HG02981 (cell line): ENCODE measurements at regions not wholly inside any gene's neighbourhood (a gene's known extent, or its start where the extent isn't known, plus 50 kb on each side); places are given as distances from the start of the nearest gene placed in this dataset.
A peak's percentile ranks its signal among the peaks of the same experiment; 100 is the strongest.

Experiments
- ATAC-seq: cut with Tn5 transposase; IDR thresholded peaks from one replicate; pipeline ENCODE4 v1.9.1; 2021; ENCODE audit warnings: mild to moderate bottlenecking, moderate library complexity; ENCODE audit not compliant: unreplicated experiment

DNA sequence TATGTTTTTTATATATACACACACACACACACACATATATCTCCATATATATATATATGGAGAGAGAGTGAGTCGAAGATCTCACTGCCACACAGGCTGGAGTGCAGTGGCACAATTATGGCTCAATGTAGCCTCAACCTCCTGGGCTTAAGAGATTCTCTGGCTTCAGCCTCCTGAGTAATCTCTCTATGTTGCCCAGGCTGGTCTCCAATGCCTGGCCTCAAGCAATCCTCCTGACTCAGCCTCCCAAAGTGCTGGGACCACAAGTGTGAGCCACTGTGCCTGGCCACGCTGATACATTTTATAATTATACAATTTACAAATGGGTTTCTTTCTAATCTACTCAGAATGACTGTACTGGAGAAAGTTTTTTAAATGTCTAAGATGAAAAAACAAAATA lies 664.2 kb downstream of the PTPRC start:
- no peak for ATAC-seq

DNA sequence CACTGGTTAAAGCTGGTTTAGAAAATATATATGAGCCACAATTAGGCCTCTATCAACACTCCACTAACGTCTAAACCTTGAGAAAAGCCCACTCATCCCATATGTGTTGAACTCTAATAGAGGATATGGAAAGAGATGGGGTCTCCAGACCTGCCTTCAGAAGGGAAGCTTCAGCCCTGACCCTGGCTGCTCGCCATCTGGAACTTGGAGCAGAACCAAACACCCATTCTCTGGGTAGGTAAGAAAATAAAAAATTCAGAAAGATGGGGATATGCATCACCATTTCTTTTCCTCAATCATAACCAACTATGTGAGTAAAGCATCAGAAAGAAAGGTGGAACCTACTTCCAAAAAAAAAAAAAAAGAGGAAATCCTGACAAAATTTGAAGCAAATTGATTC lies 666.2 kb downstream of the PTPRC start:
- no peak for ATAC-seq

DNA sequence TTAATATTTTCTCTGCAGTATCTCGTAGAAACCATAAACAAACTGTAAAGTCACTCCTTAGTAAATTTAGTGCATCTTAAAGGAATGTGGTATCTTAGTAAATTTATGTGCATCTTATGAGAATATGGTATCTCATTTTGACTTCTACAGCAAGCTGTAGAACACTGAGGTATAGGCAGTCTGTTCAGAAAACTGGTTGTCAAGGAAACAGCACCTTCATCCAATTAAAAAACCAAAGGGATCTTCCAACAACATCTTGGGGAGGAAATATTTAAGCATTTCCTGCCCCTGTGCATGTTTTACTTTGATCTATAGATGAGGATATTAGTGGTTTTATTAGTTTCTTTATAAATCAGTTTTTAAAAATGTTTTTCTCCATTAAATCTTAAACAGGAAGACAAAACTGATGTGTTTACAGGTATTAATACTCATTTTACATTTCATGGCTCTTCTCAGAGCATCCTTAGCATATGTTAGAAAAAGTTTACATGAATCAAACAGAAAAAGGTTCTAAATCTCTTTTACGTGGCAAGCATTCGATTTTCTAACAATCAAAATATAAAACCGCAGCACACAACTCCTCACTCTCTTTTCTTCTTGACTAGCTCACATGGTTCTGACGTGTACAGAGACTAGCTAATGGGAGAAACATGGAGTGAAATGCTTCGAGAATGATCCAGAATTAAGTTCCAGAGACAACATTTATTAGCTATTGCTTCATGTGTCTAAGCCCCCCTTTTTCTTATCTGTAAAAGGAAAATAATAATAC lies 668.8 kb downstream of the PTPRC start:
- no peak for ATAC-seq

DNA sequence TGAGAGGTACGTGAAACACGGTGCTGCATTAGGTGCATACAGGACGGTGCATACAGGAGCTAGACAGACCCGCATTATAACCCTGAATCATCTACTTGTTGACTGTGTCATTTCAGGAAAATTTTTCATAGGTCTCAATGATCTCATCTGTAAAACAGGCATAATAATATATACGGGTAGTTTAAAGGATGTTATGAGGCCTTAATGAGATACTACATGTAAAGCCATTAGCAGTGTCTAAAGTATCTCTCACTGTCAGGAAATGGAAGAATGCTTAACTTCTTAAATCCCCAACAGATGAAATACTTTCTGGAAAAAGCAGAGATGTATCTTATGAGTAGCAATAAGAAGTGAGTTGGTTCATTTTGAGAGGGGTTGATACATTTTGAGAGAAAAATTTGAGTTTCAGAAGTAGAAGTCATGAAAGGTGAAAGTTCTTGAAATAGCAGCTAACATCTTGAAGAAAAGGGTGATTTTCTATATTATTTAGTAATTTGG lies 669.6 kb downstream of the PTPRC start:
- ATAC-seq = peak; percentile 42

DNA sequence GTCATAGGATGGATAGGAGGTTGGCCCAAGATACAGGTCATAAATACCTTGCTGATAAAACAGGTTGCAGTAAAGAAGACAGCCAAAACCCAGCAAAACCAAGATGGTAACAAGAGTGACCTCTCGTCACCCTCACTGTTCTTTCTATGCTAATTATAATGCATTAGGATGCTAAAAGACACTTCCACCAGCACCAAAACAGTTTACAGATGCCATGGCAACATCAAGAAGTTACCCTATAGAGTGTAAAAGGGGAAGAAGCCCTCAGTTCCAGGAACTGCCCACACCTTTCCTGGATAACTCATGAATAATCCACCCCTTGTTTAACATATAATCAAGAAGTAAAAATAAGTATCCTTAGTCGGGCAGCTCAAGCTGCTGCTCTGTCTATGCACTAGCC lies 671.9 kb downstream of the PTPRC start:
- no peak for ATAC-seq

DNA sequence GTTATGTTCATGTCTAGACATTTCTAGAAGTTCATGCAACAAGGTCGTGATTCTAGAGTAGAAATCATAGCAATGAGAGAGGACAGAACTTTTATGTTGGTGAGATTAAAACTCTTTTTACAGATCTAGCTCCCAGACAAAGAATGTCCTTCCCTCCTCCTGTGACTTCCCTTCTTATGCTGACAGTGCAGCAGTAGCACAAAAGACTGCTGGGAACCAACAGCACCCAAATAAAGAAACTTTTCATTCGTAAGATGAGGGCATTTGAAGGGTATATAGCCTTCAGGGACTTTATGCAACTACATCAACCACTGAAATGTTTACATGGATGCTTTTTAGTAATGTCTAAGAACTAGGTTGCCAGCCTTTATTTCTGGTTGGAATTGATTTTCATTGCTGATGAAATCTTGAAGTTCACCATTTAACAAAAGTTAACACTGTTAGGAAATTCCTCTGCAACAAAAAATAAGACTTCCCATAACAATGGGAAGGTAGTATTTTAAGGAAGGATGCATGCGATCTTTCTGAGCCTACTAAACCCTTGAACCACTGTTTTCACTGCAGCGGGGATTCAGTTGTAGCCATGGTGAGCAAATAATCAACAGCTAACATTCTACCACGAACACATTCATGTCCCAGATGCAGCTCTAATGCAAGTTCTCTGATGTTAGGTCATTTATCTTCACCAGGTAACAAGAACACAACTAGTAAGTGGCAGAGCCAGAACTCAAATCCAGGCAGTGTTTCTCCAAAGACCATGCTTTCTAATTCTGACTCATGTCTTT lies 672.8 kb downstream of the PTPRC start:
- ATAC-seq = no peak

DNA sequence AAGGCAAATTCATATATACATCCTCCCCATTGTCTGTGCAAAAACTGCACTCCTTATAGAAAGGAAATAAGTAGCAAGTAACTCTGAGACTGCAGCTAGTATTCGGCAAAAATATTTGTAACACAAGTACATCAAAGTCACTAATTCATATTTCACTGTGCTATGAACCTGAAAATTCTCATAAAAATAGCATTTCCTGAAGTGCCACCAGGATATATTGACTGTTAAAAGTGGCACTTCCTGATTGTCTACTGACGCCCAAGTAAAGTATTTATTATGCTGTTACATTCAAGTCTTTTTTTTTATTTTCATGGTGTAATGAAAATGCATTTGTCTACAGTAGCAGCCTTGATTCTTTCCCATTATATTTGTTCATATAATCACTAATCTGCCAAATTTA lies 673.8 kb downstream of the PTPRC start:
- no peak for ATAC-seq

DNA sequence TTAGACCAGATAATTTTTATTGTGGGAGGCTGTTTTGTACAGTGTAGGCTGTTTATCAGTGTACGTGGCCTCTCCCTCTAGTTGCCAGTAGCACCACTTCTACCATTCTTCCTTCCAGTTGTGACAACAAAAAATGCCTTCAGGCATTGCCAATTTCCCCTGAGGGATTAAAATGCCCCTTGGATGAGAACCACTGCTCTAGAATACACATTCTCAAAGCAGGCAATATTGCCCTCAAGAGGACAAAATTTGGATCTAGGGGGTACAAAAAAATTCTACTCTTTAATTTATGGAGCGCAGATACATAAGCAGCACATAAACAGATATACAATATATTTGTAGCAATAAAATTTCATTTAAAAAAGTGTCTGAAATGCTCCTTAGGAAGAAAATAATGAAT lies 674.6 kb downstream of the PTPRC start:
- ATAC-seq = no peak

DNA sequence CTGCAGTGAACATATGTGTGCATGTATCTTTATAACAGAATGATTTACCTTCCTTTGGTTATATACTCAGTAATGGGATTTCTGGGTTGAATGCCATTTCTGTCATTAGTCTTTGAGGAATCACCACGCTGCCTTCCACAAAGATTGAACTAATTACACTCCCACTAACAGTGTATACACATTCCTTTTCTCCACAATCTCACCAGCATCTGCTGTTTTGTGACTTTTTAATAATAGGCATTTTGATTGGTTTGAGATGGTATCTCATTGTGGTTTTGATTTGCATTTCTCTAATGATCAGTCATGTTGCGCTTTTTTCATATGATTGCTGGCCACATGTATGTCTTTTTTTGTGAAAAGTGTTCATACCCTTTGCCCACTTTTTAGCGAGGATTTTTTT lies 680.5 kb downstream of the PTPRC start:
- ATAC-seq = no peak

DNA sequence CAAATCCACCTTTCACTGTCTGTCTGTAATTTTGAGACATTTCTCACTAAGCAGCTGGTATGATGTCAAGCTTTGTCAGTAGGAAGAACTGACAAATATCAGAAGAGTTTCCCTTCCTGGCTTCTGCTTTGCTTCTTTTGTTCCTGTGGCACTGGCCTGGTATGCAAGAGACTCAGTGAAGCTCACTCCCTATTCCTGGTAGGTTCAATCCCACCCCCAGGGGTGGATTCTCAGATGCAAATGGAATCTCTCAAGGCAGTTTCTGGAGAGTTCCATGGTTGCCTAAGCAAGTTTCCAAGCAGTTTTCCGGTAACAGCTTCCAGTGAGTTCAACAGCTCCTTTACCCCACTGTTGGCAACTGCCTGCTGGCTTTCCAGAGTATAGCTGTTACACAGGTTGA lies 683.4 kb downstream of the PTPRC start:
- ATAC-seq = no peak

DNA sequence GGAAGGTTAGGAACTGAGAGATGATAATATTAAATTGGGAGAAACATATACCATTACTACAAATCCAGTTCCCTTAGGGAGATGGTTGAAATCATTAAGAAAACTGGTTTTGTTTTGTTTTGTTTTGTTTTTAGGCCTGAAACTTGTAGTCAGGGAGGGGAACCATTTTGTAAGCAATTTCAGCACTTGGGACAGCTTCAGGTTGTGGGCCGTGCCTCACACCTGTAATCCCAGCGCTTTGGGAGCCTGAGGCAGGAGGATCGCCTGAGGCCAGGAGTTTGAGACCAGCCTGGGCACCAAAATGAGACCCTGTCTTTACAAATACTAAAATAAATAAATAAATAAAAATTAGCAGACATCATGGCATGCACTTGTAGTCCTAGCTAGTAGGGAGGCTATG lies 694.3 kb upstream of the NR5A2 start:
- ATAC-seq = no peak

DNA sequence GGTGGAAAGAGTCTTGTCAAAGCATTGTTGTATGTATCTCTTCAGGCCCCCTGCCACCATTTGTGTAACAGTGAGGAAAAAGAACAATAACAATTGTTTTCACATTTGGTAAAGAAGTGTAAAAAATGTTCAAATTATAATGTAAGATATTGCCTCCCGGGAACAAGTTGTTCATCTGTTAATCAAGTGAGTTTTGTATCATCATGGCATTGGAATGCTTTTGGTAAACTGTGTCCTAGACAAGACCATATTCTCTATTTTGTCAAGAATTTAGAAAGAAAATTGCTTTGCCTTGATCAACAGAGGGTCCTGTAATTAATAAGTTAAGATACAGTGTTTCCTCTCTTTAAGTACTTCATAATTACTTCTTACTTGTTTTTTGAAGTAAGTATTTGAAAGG lies 692.0 kb upstream of the NR5A2 start:
- no peak for ATAC-seq

DNA sequence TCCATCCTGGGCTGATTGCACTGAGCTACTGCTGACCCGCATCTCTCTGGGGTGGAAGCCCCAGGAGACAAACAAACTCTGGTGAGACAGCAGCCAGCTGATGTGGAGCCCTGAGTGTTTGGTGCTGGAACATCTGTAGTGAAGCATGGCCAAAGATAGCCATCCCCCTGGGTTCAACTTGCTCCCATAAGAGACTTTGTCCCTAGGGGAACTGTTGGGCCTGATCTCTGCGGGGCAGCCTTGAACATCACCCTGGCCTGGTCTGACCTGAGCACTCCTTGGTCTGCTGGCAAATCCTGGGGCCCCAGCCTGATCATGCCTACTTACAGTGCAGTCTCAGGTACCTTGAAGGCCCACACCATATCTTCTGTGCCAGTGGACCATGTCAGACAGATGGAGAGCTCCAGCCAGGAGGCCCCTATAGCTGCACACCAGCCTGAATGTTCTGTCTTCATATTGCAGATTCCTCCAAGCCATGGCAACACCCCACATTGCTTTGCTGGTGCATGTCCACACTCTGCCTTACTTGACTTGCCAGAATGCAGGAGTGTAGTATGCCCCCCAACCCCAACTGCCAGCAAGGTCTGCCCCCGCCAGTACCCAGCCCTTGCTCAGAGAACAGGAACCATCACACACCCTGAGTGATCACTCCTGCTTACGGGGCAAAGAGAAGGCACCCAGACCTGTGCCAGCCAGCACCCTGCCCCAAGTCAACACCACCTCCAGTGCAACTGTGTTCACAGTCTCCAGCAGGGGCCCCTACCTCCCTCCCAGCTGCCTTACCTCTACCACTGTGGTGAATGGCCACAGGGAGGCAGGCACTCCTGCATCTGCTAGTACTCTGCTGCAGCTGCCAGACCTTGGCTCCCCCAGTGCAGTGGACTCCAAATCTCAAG lies 690.5 kb upstream of the NR5A2 start:
- no peak for ATAC-seq

DNA sequence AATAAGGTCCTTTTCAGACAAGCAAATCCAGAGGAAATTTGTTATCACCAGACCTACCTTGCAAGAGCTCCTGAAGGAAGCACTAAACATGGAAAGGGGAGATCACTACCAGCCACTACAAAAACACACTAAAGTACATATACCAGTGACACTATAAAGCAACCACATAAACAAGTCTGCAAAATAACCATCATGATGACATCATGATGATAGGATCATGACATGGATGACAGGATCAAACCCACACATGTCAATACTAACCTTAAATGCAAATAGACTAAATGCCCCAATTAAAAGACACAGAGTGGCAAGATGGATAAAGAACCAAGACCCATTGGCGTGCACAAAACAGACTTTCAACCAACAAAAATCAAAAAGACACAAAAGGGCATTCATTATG lies 688.8 kb upstream of the NR5A2 start:
- no peak for ATAC-seq

DNA sequence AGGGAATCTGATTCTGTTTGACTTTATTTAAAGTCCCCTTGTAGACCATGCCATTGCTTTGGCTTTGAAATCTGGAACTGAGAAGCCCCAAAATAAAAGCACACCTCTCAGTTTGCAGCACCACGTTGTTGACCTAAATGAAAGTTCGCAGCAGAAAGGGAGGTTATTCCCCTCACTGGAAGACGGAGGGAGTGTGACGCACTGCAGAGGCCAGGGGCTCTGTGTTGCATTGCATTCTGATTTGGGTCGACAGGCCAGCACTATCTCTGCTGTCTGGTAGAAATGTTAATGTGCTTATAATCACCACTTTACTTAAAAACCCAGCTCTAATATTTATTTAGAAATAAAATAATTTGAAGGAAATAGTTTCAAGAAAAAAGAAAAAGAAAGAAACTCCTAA lies 675.2 kb upstream of the NR5A2 start:
- no peak for ATAC-seq

DNA sequence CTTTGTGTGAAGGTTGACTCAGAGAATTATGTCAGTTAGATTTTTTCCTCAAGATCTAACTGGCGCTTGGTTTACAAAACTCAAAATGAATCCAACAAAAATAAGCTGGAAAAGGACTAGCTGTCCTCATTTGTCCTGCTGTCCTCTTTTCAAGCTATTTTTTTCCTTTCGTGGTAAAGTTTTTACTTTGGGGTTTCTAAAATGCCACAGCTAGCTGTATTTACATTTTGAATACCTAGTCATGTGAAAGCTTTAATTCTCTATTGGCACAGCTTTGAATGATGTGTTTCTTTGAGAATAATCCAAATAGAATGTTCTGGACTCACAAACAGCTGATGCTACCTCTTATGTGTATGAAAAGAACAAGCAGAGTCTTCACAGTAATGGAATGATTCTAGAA lies 673.6 kb upstream of the NR5A2 start:
- no peak for ATAC-seq

DNA sequence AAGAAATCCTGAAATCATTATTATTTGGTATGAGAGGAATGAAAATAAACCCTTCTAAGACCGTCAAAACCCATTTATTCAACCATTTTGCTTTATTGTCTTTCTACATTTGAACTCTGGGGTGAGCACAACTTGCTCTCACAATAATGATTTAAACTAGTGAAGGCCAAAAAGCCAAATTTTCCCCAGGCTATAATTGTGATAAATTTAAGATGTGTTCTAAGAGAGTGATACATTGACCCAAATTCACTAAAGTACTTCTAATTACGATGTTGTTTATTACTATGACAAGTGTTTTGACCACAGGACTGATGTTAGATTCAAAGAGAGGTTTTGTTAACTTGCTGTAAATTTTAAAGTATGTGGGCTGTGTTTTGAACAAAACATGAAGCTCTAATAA lies 670.9 kb upstream of the NR5A2 start:
- no peak for ATAC-seq

DNA sequence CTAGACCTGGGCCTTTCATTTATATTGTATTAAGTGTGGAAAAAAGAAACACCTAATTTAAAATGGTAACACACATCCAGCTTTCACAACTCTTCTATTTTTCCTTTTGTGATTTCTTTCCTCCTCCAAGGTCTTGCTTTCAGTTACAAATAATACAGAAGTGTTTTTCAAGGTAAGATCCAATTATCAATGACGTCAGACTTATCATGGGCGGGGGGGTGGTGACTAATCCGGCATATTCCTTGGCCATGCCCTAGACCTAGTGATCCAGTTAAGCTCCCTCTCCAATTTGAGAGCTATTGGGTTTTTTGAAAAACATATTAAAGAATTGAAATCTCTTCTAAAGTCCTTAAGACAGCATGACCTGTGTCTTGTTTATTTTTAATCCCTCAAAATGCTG lies 669.9 kb upstream of the NR5A2 start:
- ATAC-seq = no peak

DNA sequence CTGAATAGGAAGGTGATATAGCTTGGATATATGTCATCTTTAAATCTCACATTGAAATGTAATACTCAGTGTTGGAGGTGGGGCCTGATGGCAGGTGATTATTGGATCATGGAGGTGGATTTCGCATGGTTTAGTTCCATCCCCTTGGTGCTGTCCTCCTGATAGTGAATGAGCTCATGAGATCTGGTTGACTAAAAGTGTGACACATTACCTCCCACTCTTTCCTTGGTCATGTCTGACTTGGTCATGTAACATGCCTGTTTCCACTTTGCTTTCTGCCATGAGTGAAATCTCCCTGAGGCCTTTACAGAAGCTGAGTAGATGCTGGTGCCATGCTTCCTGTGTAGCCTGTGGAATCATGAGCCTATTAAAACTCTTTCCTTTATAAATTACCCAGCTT lies 664.5 kb upstream of the NR5A2 start:
- no peak for ATAC-seq

DNA sequence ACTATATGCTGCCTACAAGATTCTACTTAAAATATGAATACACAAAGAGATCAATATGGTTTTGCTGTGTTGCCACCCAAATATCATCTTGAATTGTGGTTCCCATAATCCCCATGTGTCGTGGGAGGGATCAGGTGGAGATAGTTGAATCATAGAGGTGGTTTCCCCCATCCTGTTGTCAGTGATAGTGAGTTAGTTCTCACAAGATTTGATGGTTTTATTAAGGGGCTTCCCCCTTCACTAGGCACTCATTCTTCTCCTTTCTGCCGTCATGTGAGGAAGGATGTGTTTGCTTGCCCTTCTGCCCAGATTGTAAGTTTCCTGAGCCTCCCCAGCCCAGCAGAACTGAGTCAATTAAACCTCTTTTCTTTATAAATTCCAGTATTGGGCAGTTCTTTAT lies 654.4 kb upstream of the NR5A2 start:
- ATAC-seq = no peak

DNA sequence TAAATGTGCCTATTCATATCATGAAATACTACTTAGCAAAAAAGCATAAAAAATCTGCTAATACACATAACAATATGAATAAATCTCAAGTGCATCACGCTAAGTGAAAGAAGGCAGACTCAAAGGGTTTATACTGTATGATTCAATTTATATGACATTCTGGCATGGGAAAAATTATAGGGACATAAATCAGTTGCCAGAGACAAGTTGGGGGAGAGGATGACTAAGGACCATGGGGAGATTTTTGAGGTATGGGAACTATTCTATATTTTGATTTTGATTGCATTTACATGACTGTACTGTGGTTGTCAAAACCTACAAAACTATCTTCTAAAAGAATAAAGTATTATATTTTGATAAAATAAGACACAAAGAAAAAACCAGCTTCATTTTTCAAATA lies 650.3 kb upstream of the NR5A2 start:
- no peak for ATAC-seq
